ENCODE measurements at regions not wholly inside any gene's neighbourhood (a gene's known extent, or its start where the extent isn't known, plus 50 kb on each side); places are given as distances from the start of the nearest gene placed in this dataset.

- TF ChIP-seq CTCF (IDR thresholded peaks at IDR 0.05; ENCODE audit: low read depth, low read length, poor library complexity, severe bottlenecking) (no peak), EZH2phosphoT487 (IDR thresholded peaks at IDR 0.05; ENCODE audit: borderline replicate concordance, low read length) (no peak)
These were observed 636.3 kb downstream of the TSN start for GRCh38 chr2:122391726-122392125.
